Psoas muscle (tissue), 7 donors: ENCODE measurements at regions not wholly inside any gene's neighbourhood (a gene's known extent, or its start where the extent isn't known, plus 50 kb on each side); places are given as distances from the start of the nearest gene placed in this dataset.

Source experiments
- ATAC-seq, 4 donors: fragments of 200-7000 bp; cut with Tn5 transposase; one replicate each; pipeline ENCODE4 v1.9.1; 2020; ENCODE audit warnings: moderate library complexity in 3 of 4, mild to moderate bottlenecking in 2 of 4
- DNase-seq, 2 donors: peaks; one replicate each; pipeline ENCODE4 v3.0.0-alpha.2; 2020
- H3K27ac ChIP-seq: fragments of 200-600 bp; one replicate; pipeline ENCODE4 v1.8.0; 2022
- H3K27me3 ChIP-seq, 3 donors: fragments of 200-600 bp in 1 of 3; one replicate each; pipeline versions ENCODE4 v1.6.1 to v1.8.0; 2013 to 2022; ENCODE audit warnings: low read length in 2 of 3, mild to moderate bottlenecking in 2 of 3, moderate library complexity in 1 of 3; ENCODE audit not compliant: insufficient read depth in 3 of 3
- H3K36me3 ChIP-seq, 2 donors: fragments of 200-600 bp in 1 of 2; one replicate each; pipeline versions ENCODE4 v1.6.1 to v1.8.0; 2013 to 2022; ENCODE audit warnings: low read depth in 1 of 2, mild to moderate bottlenecking in 1 of 2, moderate library complexity in 1 of 2; ENCODE audit not compliant: insufficient read depth in 1 of 2
- H3K4me1 ChIP-seq: fragments of 200-600 bp; one replicate; pipeline ENCODE4 v1.8.0; 2022
- H3K4me3 ChIP-seq: fragments of 200-600 bp; one replicate; pipeline ENCODE4 v1.8.0; 2022; ENCODE audit warnings: mild to moderate bottlenecking
- H3K9me3 ChIP-seq: fragments of 200-600 bp; one replicate; pipeline ENCODE4 v1.8.0; 2022
- WGBS, 3 donors: extraction: QIAGEN DNeasy Blood & Tissue Kit; methylation state at CpG; one replicate each; pipeline versions ENCODE4 v1.1.6 to v1.1.7; 2013; 5-methylcytosine and 5-hydroxymethylcytosine counted together
- intact Hi-C, 2 donors: fragments of 100-400 bp; cut with DNase I; formaldehyde crosslinking; loops; one replicate each; pipeline versions ENCODE4 v1.11.0 to v1.14.2; 2022
- TF ChIP-seq, protein P1 (sequence below): fragments of 200-600 bp; IDR thresholded peaks from one replicate; pipeline ENCODE4 v1.8.0; 2022; ENCODE audit warnings: antibody characterized with exemption
- donor health status: healthy with polysubstance abuse.
- donor health status: DM: no; HTN: no; CAD: no; lungs with moderate emphysema.
- donor health status: Bipolar disorder and iron deficiency.
- donor health status: healthy.
- donor health status: DM: yes; HTN: yes; CAD: no.
- donor health status: DM: no; HTN: no; CAD: no.
- donor health status: DM: yes; HTN: yes; CAD: no.

DNA sequence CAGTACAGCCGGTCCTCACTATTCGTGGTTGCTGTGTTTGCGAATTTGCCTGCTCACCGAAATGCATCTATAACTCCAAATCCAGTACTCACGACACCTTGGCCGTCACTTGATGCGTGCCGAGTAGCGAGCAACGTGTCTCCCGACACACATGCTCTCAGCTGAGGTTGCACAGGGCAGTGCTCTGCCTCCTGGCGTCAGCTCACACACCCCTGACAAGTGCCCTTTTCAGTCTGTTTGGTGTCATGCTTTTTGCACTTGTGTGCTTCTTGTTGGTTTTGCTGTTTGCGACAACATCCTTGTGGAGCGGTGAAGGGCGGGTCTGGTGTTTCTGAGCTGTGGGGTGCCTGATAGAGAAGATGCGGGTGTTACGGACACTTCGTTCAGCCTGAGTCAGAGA lies 110.4 kb upstream of the RFLNA start:
- no peaks in the 10 kb centered on the region for H3K9me3 ChIP-seq
- DNase-seq (no peak), ATAC-seq (no peak)
- no peaks in the 10 kb centered on the region for H3K4me1 ChIP-seq
- no peak overlapping the region for H3K4me3 ChIP-seq
- H3K27me3 ChIP-seq = no peaks in the 10 kb centered on the region
- 91 to 92% (median 91%) methylated on average over 18 of the region's 18 CpGs for whole genome bisulfite sequencing, 3 donors
- no peak overlapping the region for H3K27ac ChIP-seq
- TF ChIP-seq, protein P1, sequence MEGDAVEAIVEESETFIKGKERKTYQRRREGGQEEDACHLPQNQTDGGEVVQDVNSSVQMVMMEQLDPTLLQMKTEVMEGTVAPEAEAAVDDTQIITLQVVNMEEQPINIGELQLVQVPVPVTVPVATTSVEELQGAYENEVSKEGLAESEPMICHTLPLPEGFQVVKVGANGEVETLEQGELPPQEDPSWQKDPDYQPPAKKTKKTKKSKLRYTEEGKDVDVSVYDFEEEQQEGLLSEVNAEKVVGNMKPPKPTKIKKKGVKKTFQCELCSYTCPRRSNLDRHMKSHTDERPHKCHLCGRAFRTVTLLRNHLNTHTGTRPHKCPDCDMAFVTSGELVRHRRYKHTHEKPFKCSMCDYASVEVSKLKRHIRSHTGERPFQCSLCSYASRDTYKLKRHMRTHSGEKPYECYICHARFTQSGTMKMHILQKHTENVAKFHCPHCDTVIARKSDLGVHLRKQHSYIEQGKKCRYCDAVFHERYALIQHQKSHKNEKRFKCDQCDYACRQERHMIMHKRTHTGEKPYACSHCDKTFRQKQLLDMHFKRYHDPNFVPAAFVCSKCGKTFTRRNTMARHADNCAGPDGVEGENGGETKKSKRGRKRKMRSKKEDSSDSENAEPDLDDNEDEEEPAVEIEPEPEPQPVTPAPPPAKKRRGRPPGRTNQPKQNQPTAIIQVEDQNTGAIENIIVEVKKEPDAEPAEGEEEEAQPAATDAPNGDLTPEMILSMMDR = no peak
- no peaks in the 10 kb centered on the region for H3K36me3 ChIP-seq
- intact Hi-C loops = no loop called here

DNA sequence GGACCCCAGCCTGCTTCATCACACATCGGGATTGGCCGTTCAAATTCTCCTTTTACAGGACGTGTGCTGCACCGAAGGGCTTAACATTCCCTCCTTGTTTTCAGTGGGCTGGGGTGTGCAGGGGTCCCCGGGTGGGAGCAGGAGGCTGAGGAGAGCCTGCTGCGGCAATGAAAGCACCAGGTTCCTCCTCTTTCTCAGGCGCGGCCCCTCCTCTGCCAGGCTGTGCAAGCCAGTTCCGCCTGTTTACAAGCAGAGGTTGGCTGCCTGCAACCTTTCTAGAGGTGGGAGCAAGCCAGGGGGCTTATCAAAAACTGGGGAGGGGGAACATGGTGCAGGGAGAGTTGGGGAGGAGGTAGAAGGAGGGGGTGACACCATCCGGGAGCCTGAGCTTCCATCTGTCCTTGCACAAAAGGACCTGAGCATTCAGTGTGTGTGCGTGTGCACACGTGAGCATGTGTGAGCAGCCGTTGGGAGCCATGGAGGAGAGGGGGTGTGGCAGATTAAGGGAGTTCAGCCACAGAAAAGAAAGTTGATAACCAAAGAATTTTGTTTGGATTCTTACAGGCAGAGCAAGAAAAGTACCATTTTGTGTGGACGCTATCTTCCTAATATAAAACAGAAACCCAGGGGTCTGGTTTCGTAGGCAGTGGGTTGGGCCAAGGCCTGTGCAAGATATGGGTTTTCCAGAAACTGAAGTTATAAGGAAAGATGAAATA lies 108.8 kb upstream of the RFLNA start:
- 79 to 87% (median 84%) methylated on average over 15 of the region's 15 CpGs for WGBS, 3 donors
- intact Hi-C loops = no loop called here

DNA sequence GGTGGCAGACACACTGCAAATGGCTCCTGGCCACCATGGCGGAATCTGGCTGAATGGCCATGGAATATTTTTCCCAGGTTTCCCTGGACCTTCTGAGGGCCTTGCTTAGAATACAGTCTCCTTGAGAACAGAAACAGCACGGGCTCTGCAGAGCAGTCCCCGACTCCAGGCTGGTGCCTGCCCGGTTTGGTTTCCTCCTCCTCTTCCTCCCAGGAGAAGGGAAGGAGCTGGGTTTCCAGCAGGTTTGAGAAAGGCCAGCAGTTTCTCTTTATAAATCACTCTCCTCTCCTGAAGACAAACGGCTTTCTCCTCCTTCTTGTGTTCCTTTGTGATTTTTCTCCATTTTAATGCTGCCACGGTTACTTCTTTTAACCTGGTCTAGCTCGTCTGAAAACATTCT lies 106.8 kb upstream of the RFLNA start:
- intact Hi-C loops = no loop called here
- no peaks in the 10 kb centered on the region for H3K36me3 ChIP-seq
- H3K4me3 ChIP-seq = no peak overlapping the region
- no peak for DNase-seq
- no peaks in the 10 kb centered on the region for H3K27me3 ChIP-seq
- H3K9me3 ChIP-seq = no peaks in the 10 kb centered on the region
- ATAC-seq = no peak
- WGBS, 3 donors = 69 to 71% (median 70%) methylated on average over 7 of the region's 7 CpGs
- no peaks in the 10 kb centered on the region for H3K4me1 ChIP-seq
- H3K27ac ChIP-seq = no peak overlapping the region
- TF ChIP-seq, protein P1 = no peak

More for the DNA sequence above, 108.8 kb upstream of the RFLNA start:
- ATAC-seq = no peak
- no peak overlapping the region for H3K4me3 ChIP-seq
- H3K27ac ChIP-seq = no peak overlapping the region
- H3K4me1 ChIP-seq = no peaks in the 10 kb centered on the region
- no peaks in the 10 kb centered on the region for H3K9me3 ChIP-seq
- DNase-seq = no peak
- TF ChIP-seq, protein P1 = no peak
- H3K27me3 ChIP-seq = no peaks in the 10 kb centered on the region
- no peaks in the 10 kb centered on the region for H3K36me3 ChIP-seq

DNA sequence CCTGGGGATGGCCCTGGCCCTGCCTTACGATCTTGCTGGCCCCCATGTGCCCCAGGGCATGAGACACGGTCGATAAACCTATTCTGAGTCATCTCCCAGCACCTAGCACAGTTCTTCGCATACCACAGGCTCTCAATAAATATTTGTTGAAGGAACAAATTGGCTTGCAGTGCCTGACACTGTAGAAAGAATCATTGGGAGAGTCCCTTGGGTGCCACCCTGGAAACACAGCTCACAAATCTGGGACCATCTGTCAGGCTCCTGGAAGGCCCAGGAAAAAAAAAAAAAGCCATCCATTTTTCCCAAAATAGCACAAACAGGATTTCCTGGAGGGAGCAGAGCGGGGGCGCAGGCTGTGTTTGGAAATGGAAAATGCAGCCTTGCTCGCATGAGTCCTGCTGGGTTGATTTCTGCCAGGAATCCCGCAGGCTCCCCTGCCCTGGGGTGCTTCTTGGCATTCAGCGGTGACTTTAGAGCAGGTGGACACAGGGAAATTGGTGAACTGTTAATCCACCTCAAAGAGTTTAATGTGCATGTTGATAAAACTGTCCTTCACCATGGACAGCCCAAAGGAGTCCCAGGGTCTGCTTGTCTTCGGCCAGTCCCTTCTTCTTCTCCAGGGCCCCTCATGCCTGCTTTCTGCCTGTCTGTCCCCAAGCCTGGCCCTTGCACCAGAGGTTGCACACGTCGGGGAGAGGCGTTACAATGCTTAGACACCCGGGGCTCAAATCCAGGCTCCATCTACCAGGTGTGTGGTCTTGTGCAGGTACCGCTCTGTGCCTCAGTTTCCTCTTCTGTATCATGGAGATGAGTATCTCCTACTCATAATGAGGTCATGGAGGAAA lies 106.1 kb upstream of the RFLNA start:
- ATAC-seq = no peak

More for the DNA sequence above, 106.1 kb upstream of the RFLNA start:
- intact Hi-C loops = no loop called here
- DNase-seq = no peak
- 58 to 62% (median 61%) methylated on average over 15 of the region's 15 CpGs for WGBS, 3 donors
- H3K4me1 ChIP-seq = no peaks in the 10 kb centered on the region
- no peaks in the 10 kb centered on the region for H3K36me3 ChIP-seq
- H3K27me3 ChIP-seq = no peaks in the 10 kb centered on the region
- no peak overlapping the region for H3K4me3 ChIP-seq
- H3K9me3 ChIP-seq = no peaks in the 10 kb centered on the region
- H3K27ac ChIP-seq = no peak overlapping the region
- TF ChIP-seq, protein P1 = no peak
